H9 (cell line): ENCODE measurements at regions not wholly inside any gene's neighbourhood (a gene's known extent, or its start where the extent isn't known, plus 50 kb on each side); places are given as distances from the start of the nearest gene placed in this dataset.

Experiments used
- DNase-seq: peaks from one replicate; pipeline ENCODE4 v3.0.0-alpha.2; 2017
- H2AFZ ChIP-seq: one replicate; pipeline ENCODE4 v1.6.1; 2013; ENCODE audit warnings: mild to moderate bottlenecking, low read length, control low read depth, moderate library complexity
- H2AK5ac ChIP-seq: 2 replicates; pipeline ENCODE4 v1.6.1; 2013; ENCODE audit warnings: low read length, control low read depth, mixed read lengths; ENCODE audit not compliant: insufficient read length
- H2BK120ac ChIP-seq: one replicate; pipeline ENCODE4 v1.6.1; 2013; ENCODE audit warnings: low read depth, mild to moderate bottlenecking, low read length, control low read depth, inconsistent platforms; ENCODE audit not compliant: poor library complexity, severe bottlenecking
- H2BK12ac ChIP-seq: 2 replicates; pipeline ENCODE4 v1.6.1; 2013; ENCODE audit warnings: low read length, control low read depth, mixed read lengths, low read depth; ENCODE audit not compliant: insufficient read length
- H2BK15ac ChIP-seq: 2 replicates; pipeline ENCODE4 v1.6.1; 2013; ENCODE audit warnings: low read depth, low read length, control low read depth
- H2BK20ac ChIP-seq: one replicate; pipeline ENCODE4 v1.6.1; 2013; ENCODE audit warnings: low read depth, mild to moderate bottlenecking, low read length, control low read depth, inconsistent platforms; ENCODE audit not compliant: poor library complexity, severe bottlenecking
- H2BK5ac ChIP-seq: 2 replicates; pipeline ENCODE4 v1.6.1; 2013; ENCODE audit warnings: low read length, control low read depth, mixed read lengths; ENCODE audit not compliant: insufficient read length
- H3K14ac ChIP-seq: 2 replicates; pipeline ENCODE4 v1.6.1; 2013; ENCODE audit warnings: low read length, control low read depth; ENCODE audit not compliant: insufficient read depth
- H3K18ac ChIP-seq: 2 replicates; pipeline ENCODE4 v1.6.1; 2013; ENCODE audit warnings: low read depth, mild to moderate bottlenecking, mixed read lengths, low read length, control low read depth; ENCODE audit not compliant: insufficient read length
- H3K23ac ChIP-seq: 2 replicates; pipeline ENCODE4 v1.6.1; 2013; ENCODE audit warnings: low read length, control low read depth, mixed read lengths, low read depth; ENCODE audit not compliant: insufficient read length
- H3K23me2 ChIP-seq: 2 replicates; pipeline ENCODE4 v1.6.1; 2013; ENCODE audit warnings: low read depth, mild to moderate bottlenecking, mixed read lengths, low read length, control low read depth; ENCODE audit not compliant: insufficient read length, poor library complexity, severe bottlenecking
- H3K27ac ChIP-seq: 2 replicates; pipeline ENCODE4 v1.5.1; 2013; ENCODE audit warnings: low read length, control low read depth, mixed read lengths, low read depth; ENCODE audit not compliant: insufficient read length
- H3K27me3 ChIP-seq: 2 replicates; pipeline ENCODE4 v1.6.1; 2013; ENCODE audit warnings: low read length, control low read depth, inconsistent platforms; ENCODE audit not compliant: insufficient read depth
- H3K4ac ChIP-seq: 2 replicates; pipeline ENCODE4 v1.6.1; 2013; ENCODE audit warnings: low read depth, mild to moderate bottlenecking, control low read depth, inconsistent platforms, low read length, moderate library complexity
- H3K4me1 ChIP-seq: 2 replicates; pipeline ENCODE4 v1.6.1; 2013; ENCODE audit warnings: low read length, control low read depth, inconsistent platforms; ENCODE audit not compliant: insufficient read depth
- H3K4me2 ChIP-seq: 2 replicates; pipeline ENCODE4 v1.6.1; 2013; ENCODE audit warnings: low read length, control low read depth, mixed read lengths; ENCODE audit not compliant: insufficient read length, insufficient read depth
- H3K56ac ChIP-seq: 2 replicates; pipeline ENCODE4 v1.6.1; 2013; ENCODE audit warnings: low read depth, mild to moderate bottlenecking, mixed read lengths, low read length, control low read depth; ENCODE audit not compliant: insufficient read length
- H3K79me1 ChIP-seq: 2 replicates; pipeline ENCODE4 v1.6.1; 2013; ENCODE audit warnings: low read depth, mild to moderate bottlenecking, moderate library complexity, low read length, control low read depth, inconsistent platforms; ENCODE audit not compliant: insufficient read depth, poor library complexity, severe bottlenecking
- H3K79me2 ChIP-seq: 2 replicates; pipeline ENCODE4 v1.6.1; 2013; ENCODE audit warnings: low read length, control low read depth, inconsistent platforms; ENCODE audit not compliant: insufficient read depth
- H3K9ac ChIP-seq: 2 replicates; pipeline ENCODE4 v1.6.1; 2013; ENCODE audit warnings: low read length, control low read depth, mixed read lengths; ENCODE audit not compliant: insufficient read length; ENCODE audit errors: extremely low read depth
- H3K9me3 ChIP-seq: one replicate; pipeline ENCODE4 v1.6.1; 2013; ENCODE audit warnings: low read depth, low read length, inconsistent platforms; ENCODE audit not compliant: control insufficient read depth
- H3T11ph ChIP-seq: one replicate; pipeline ENCODE4 v1.6.1; 2013; ENCODE audit warnings: mild to moderate bottlenecking, low read length, control low read depth, inconsistent platforms
- H4K20me1 ChIP-seq: one replicate; pipeline ENCODE4 v1.6.1; 2013; ENCODE audit not compliant: control insufficient read depth, insufficient read length, insufficient read depth
- H4K5ac ChIP-seq: 2 replicates; pipeline ENCODE4 v1.6.1; 2013; ENCODE audit warnings: low read depth, mild to moderate bottlenecking, mixed read lengths, low read length, control low read depth; ENCODE audit not compliant: insufficient read length
- H4K8ac ChIP-seq: replicated peaks from 2 replicates; pipeline ENCODE4 v1.6.1; 2013; ENCODE audit warnings: low read length, control low read depth, mixed read lengths, low read depth; ENCODE audit not compliant: insufficient read length
- H4K91ac ChIP-seq: 2 replicates; pipeline ENCODE4 v1.6.1; 2013; ENCODE audit warnings: low read depth, mild to moderate bottlenecking, moderate library complexity, mixed read lengths, low read length, control low read depth; ENCODE audit not compliant: insufficient read length
- H3K27ac Mint-ChIP-seq, 3 experiments: 2 replicates in 2 of 3; 3 replicates in 1 of 3; pipeline ENCODE4 v1.8.0; 2020 to 2021; ENCODE audit warnings: mixed read lengths in 3 of 3, mild to moderate bottlenecking in 1 of 3, moderate library complexity in 1 of 3
- H3K27me3 Mint-ChIP-seq: 2 replicates; pipeline ENCODE4 v1.8.0; 2021; ENCODE audit warnings: low read depth, mild to moderate bottlenecking, moderate library complexity, mixed read lengths
- H3K36me3 Mint-ChIP-seq, 3 experiments: 2 replicates in 2 of 3; 3 replicates in 1 of 3; pipeline ENCODE4 v1.8.0; 2020 to 2021; ENCODE audit warnings: low read depth in 3 of 3, mixed read lengths in 3 of 3; ENCODE audit not compliant: insufficient read depth in 1 of 3
- H3K4me1 Mint-ChIP-seq, 2 experiments: 2 replicates each; pipeline ENCODE4 v1.8.0; 2020; ENCODE audit warnings: mixed read lengths in 2 of 2
- H3K4me3 Mint-ChIP-seq, 2 experiments: 2 replicates in 1 of 2; 3 replicates in 1 of 2; pipeline ENCODE4 v1.8.0; 2020 to 2021; ENCODE audit warnings: mild to moderate bottlenecking in 2 of 2, mixed read lengths in 2 of 2, moderate library complexity in 1 of 2
- H3K9me3 Mint-ChIP-seq, 2 experiments: 2 replicates in 1 of 2; 3 replicates in 1 of 2; pipeline ENCODE4 v1.8.0; 2020; ENCODE audit warnings: mild to moderate bottlenecking in 2 of 2, mixed read lengths in 2 of 2, moderate library complexity in 1 of 2
- CTCF ChIP-seq: fragments of 200-600 bp; sonication (generic); conservative IDR thresholded peaks from 3 replicates; pipeline ENCODE4 v1.8.0; 2021; ENCODE audit warnings: antibody characterized with exemption, mild to moderate bottlenecking
- WGBS: extraction: QIAGEN DNeasy Blood & Tissue Kit; methylation state at CpG from one replicate; pipeline ENCODE4 v1.1.7; 2013; ENCODE audit warnings: missing lambda C conversion rate, low lambda C conversion rate, mixed read lengths; ENCODE audit not compliant: insufficient read length; ENCODE audit errors: extremely low coverage; 5-methylcytosine and 5-hydroxymethylcytosine counted together

DNA sequence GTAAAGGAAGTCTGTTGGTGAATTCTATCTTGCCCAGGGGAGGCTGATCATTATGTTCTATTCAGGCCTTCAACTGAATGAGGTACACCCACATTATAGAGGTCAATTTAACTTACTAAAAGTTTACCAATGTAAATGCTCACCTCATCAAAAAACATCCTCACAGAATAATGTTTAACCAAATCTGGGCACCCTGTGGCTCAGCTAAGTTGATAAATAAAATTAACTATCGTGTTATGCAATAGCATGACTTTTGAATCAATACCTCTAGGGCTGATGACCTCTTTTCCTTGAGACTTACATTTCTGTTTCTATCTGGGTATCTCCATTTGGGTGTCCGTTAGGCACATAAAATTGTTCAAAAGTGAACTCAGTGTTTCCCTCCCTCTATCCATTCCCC is 203.1 kb downstream of the TEX13C start:
- no peak overlapping the region for H3K23ac ChIP-seq
- no CpG with 5 or more reads among the region's 2 CpGs for WGBS

More for the DNA sequence above, 203.1 kb downstream of the TEX13C start:
- H2BK12ac ChIP-seq: no peak overlapping the region
- H2BK15ac ChIP-seq: no peak overlapping the region
- DNase-seq: no peak
- no peak overlapping the region for H2AFZ ChIP-seq
- no peak overlapping the region for H3K18ac ChIP-seq
- no peak overlapping the region for H4K8ac ChIP-seq
- Mint-ChIP-seq H3K4me3 (no peak overlapping the region), H3K9me3 (peaks cover 4 to 6% of the 10 kb centered on the region in 2 experiments; a peak in 4 of 5 replicates), H3K36me3 (no peaks in the 10 kb centered on the region), H3K4me1 (peaks cover 7 to 8% of the 10 kb centered on the region in 2 experiments; a peak in 3 of 4 replicates), H3K27ac (no peak overlapping the region; a peak in 1 of 7 replicates), H3K27me3 (no peaks in the 10 kb centered on the region; the same call in 1 of the 2 replicates)
- H3K4me1 ChIP-seq: no peaks in the 10 kb centered on the region; the same call in 1 of the 2 replicates
- H2BK120ac ChIP-seq: no peak overlapping the region
- H3K79me1 ChIP-seq: no peaks in the 10 kb centered on the region
- no peak overlapping the region for H2AK5ac ChIP-seq
- no peak overlapping the region for H3K9ac ChIP-seq
- H3K79me2 ChIP-seq: no peaks in the 10 kb centered on the region
- no peak overlapping the region for H3K56ac ChIP-seq
- H3K4me2 ChIP-seq: no peak overlapping the region
- H3K14ac ChIP-seq: no peak overlapping the region
- H3K4ac ChIP-seq: no peak overlapping the region
- H2BK20ac ChIP-seq: no peak overlapping the region
- H4K91ac ChIP-seq: no peak overlapping the region
- no peaks in the 10 kb centered on the region for H3K9me3 ChIP-seq
- no peak overlapping the region for H4K5ac ChIP-seq
- H3K23me2 ChIP-seq: no peaks in the 10 kb centered on the region
- H2BK5ac ChIP-seq: no peak overlapping the region
- no peak overlapping the region for H3K27ac ChIP-seq
- no peaks in the 10 kb centered on the region for H3K27me3 ChIP-seq
- no peak overlapping the region for H3T11ph ChIP-seq
- no peaks in the 10 kb centered on the region for H4K20me1 ChIP-seq
- no peak for TF ChIP-seq CTCF
